ENCODE measurements at regions not wholly inside any gene's neighbourhood (a gene's known extent, or its start where the extent isn't known, plus 50 kb on each side); places are given as distances from the start of the nearest gene placed in this dataset.
"Not testable (repeated sequence)": the region's sequence is repeated elsewhere in the genome, so short reads cannot be mapped to it uniquely, and the experiment has no call there.

- Mint-ChIP-seq H3K36me3 (ENCODE audit: unreplicated experiment) (no peaks in the 10 kb centered on the region), H3K4me1 (ENCODE audit: unreplicated experiment) (peaks cover 2% of the 10 kb centered on the region), H3K9me3 (ENCODE audit: unreplicated experiment) (no peaks in the 10 kb centered on the region), H3K27ac (ENCODE audit: unreplicated experiment) (no peak overlapping the region), H3K4me3 (ENCODE audit: unreplicated experiment) (no peak overlapping the region), H3K27me3 (ENCODE audit: unreplicated experiment) (no peaks in the 10 kb centered on the region)
- DNase-seq (ENCODE audit: extremely low spot score, unreplicated experiment): no peak
- no peak for TF ChIP-seq CTCF (IDR thresholded peaks at IDR 0.05)
Measured at GRCh38 chr21:14890141-14890540, 174.7 kb downstream of the NRIP1 start.

GRCh38 chr21:14889080-14889810 lies 175.6 kb downstream of the NRIP1 start:
- Mint-ChIP-seq H3K27ac (ENCODE audit: unreplicated experiment) (no peak overlapping the region), H3K4me1 (ENCODE audit: unreplicated experiment) (peaks cover 2% of the 10 kb centered on the region)
- no peak for DNase-seq (ENCODE audit: extremely low spot score, unreplicated experiment)

GRCh38 chr21:14888202-14888601 lies 176.6 kb downstream of the NRIP1 start:
- H3K27ac Mint-ChIP-seq (ENCODE audit: unreplicated experiment): no peak overlapping the region
- H3K27me3 Mint-ChIP-seq (ENCODE audit: unreplicated experiment): no peaks in the 10 kb centered on the region
- no peak for TF ChIP-seq CTCF (IDR thresholded peaks at IDR 0.05)
- no peaks in the 10 kb centered on the region for H3K9me3 Mint-ChIP-seq (ENCODE audit: unreplicated experiment)
- H3K4me1 Mint-ChIP-seq (ENCODE audit: unreplicated experiment): peaks cover 2% of the 10 kb centered on the region
- H3K4me3 Mint-ChIP-seq (ENCODE audit: unreplicated experiment): no peak overlapping the region
- no peaks in the 10 kb centered on the region for H3K36me3 Mint-ChIP-seq (ENCODE audit: unreplicated experiment)
- DNase-seq (ENCODE audit: extremely low spot score, unreplicated experiment): no peak

More at GRCh38 chr21:14889080-14889810, 175.6 kb downstream of the NRIP1 start:
- TF ChIP-seq CTCF (IDR thresholded peaks at IDR 0.05): no peak
- Mint-ChIP-seq H3K27me3 (ENCODE audit: unreplicated experiment) (no peaks in the 10 kb centered on the region), H3K4me3 (ENCODE audit: unreplicated experiment) (no peak overlapping the region), H3K36me3 (ENCODE audit: unreplicated experiment) (no peaks in the 10 kb centered on the region), H3K9me3 (ENCODE audit: unreplicated experiment) (no peaks in the 10 kb centered on the region)

GRCh38 chr21:14886001-14886400 lies 178.8 kb downstream of the NRIP1 start:
- no peak for DNase-seq (ENCODE audit: extremely low spot score, unreplicated experiment)
- TF ChIP-seq CTCF (IDR thresholded peaks at IDR 0.05): no peak
- no peak overlapping the region for H3K27ac Mint-ChIP-seq (ENCODE audit: unreplicated experiment)
- H3K4me3 Mint-ChIP-seq (ENCODE audit: unreplicated experiment): no peak overlapping the region
- peaks cover 2% of the 10 kb centered on the region for H3K4me1 Mint-ChIP-seq (ENCODE audit: unreplicated experiment)
- no peaks in the 10 kb centered on the region for H3K9me3 Mint-ChIP-seq (ENCODE audit: unreplicated experiment)
- no peaks in the 10 kb centered on the region for H3K27me3 Mint-ChIP-seq (ENCODE audit: unreplicated experiment)
- no peaks in the 10 kb centered on the region for H3K36me3 Mint-ChIP-seq (ENCODE audit: unreplicated experiment)

GRCh38 chr21:14883351-14883750 lies 181.4 kb downstream of the NRIP1 start:
- Mint-ChIP-seq H3K36me3 (ENCODE audit: unreplicated experiment) (no peaks in the 10 kb centered on the region), H3K4me1 (ENCODE audit: unreplicated experiment) (no peaks in the 10 kb centered on the region), H3K4me3 (ENCODE audit: unreplicated experiment) (no peak overlapping the region), H3K9me3 (ENCODE audit: unreplicated experiment) (no peaks in the 10 kb centered on the region), H3K27me3 (ENCODE audit: unreplicated experiment) (no peaks in the 10 kb centered on the region), H3K27ac (ENCODE audit: unreplicated experiment) (no peak overlapping the region)
- no peak for DNase-seq (ENCODE audit: extremely low spot score, unreplicated experiment)
- no peak for TF ChIP-seq CTCF (IDR thresholded peaks at IDR 0.05)

- not testable (repeated sequence) for H3K27ac Mint-ChIP-seq (ENCODE audit: unreplicated experiment); H3K36me3 Mint-ChIP-seq (ENCODE audit: unreplicated experiment)
Measured at GRCh38 chr21:14882545-14882944, 182.3 kb downstream of the NRIP1 start.

More at GRCh38 chr21:14882545-14882944, 182.3 kb downstream of the NRIP1 start:
- not testable (repeated sequence) for H3K4me1 Mint-ChIP-seq (ENCODE audit: unreplicated experiment); H3K27me3 Mint-ChIP-seq (ENCODE audit: unreplicated experiment); H3K4me3 Mint-ChIP-seq (ENCODE audit: unreplicated experiment); H3K9me3 Mint-ChIP-seq (ENCODE audit: unreplicated experiment); DNase-seq (ENCODE audit: extremely low spot score, unreplicated experiment)
